Breast epithelium (tissue), 4 donors: ENCODE measurements at regions not wholly inside any gene's neighbourhood (a gene's known extent, or its start where the extent isn't known, plus 50 kb on each side); places are given as distances from the start of the nearest gene placed in this dataset.

ENCODE experiments used
- DNase-seq, 2 donors: peaks; one replicate each; pipeline ENCODE4 v3.0.0-alpha.2; 2019; ENCODE audit warnings: low spot score in 2 of 2
- H3K27ac ChIP-seq, 2 donors: fragments of 200-600 bp; sonication (generic) in 1 of 2; one replicate each; pipeline ENCODE4 v1.5.1; 2016 to 2019; ENCODE audit warnings: mild to moderate bottlenecking in 1 of 2
- H3K27me3 ChIP-seq, 2 donors: fragments of 200-600 bp; sonication (generic) in 1 of 2; one replicate each; pipeline versions ENCODE4 v1.5.1 to v1.6.0; 2017 to 2019; ENCODE audit warnings: control low read depth in 1 of 2, mild to moderate bottlenecking in 1 of 2
- H3K36me3 ChIP-seq: fragments of 200-600 bp; one replicate; pipeline ENCODE4 v1.5.1; 2019
- H3K4me1 ChIP-seq, 2 donors: fragments of 200-600 bp; sonication (generic); one replicate each; pipeline ENCODE4 v1.5.1; 2016 to 2019; ENCODE audit warnings: control low read depth in 1 of 2
- H3K4me3 ChIP-seq, 3 donors: fragments of 200-600 bp; sonication (generic); 1 replicate in 2 of 3; 2 replicates in 1 of 3; pipeline ENCODE4 v1.5.1; 2016 to 2019; ENCODE audit warnings: mild to moderate bottlenecking in 3 of 3, moderate library complexity in 2 of 3
- H3K9me3 ChIP-seq, 2 donors: fragments of 200-600 bp; sonication (generic) in 1 of 2; one replicate each; pipeline ENCODE4 v1.5.1; 2016 to 2019; ENCODE audit warnings: control low read depth in 1 of 2
- POLR2A ChIP-seq: fragments of 450-650 bp; IDR thresholded peaks from one replicate; pipeline ENCODE4 v1.6.1; 2016; ENCODE audit warnings: antibody characterized with exemption, mild to moderate bottlenecking, moderate library complexity
- POLR2AphosphoS5 ChIP-seq, 3 donors: sonication (generic); formaldehyde crosslinking; IDR thresholded peaks; one replicate each; pipeline ENCODE4 v1.6.1; 2017; ENCODE audit warnings: antibody characterized with exemption in 3 of 3
- intact Hi-C: fragments of 100-400 bp; cut with DNase I; formaldehyde crosslinking; loops from one replicate; pipeline ENCODE4 v1.15.1; 2023; ENCODE audit warnings: low total_unique reads
- TF ChIP-seq, protein P1 (sequence below), 3 donors: fragments of 450-650 bp; IDR thresholded peaks; one replicate each; pipeline ENCODE4 v1.5.1; 2016 to 2017; ENCODE audit warnings: antibody characterized with exemption in 3 of 3, mild to moderate bottlenecking in 3 of 3, moderate library complexity in 3 of 3

DNA sequence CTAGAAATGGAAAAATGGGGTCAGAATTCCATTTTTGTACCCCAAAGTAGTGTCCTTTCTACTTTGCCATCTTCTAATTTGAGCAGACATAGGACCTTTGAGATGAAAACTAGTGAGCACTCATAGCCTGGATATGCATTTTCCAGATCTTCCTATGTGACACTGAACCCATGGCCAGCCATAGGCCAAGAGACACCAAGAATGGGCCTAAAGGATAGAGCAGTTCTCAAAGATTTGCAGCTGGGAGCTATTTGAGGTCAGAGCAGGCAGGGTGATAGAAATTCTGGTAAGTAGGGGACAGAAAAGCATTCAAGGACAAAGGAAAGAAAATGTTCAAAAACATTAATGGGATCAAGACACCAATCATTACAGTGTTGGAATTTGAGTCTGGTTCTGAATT is 332.8 kb downstream of the MYCN start:
- no peak overlapping the region for H3K27ac ChIP-seq
- no peak overlapping the region for H3K4me3 ChIP-seq
- H3K36me3 ChIP-seq: no peaks in the 10 kb centered on the region
- no peaks in the 10 kb centered on the region for H3K4me1 ChIP-seq
- TF ChIP-seq, protein P1, sequence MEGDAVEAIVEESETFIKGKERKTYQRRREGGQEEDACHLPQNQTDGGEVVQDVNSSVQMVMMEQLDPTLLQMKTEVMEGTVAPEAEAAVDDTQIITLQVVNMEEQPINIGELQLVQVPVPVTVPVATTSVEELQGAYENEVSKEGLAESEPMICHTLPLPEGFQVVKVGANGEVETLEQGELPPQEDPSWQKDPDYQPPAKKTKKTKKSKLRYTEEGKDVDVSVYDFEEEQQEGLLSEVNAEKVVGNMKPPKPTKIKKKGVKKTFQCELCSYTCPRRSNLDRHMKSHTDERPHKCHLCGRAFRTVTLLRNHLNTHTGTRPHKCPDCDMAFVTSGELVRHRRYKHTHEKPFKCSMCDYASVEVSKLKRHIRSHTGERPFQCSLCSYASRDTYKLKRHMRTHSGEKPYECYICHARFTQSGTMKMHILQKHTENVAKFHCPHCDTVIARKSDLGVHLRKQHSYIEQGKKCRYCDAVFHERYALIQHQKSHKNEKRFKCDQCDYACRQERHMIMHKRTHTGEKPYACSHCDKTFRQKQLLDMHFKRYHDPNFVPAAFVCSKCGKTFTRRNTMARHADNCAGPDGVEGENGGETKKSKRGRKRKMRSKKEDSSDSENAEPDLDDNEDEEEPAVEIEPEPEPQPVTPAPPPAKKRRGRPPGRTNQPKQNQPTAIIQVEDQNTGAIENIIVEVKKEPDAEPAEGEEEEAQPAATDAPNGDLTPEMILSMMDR (IDR thresholded peaks at IDR 0.05): no peak
- TF ChIP-seq POLR2AphosphoS5 (IDR thresholded peaks at IDR 0.05): no peak
- no peak for TF ChIP-seq POLR2A
- H3K9me3 ChIP-seq: no peaks in the 10 kb centered on the region
- H3K27me3 ChIP-seq: no peaks in the 10 kb centered on the region
- intact Hi-C loops: no loop called here
- DNase-seq: no peak

DNA sequence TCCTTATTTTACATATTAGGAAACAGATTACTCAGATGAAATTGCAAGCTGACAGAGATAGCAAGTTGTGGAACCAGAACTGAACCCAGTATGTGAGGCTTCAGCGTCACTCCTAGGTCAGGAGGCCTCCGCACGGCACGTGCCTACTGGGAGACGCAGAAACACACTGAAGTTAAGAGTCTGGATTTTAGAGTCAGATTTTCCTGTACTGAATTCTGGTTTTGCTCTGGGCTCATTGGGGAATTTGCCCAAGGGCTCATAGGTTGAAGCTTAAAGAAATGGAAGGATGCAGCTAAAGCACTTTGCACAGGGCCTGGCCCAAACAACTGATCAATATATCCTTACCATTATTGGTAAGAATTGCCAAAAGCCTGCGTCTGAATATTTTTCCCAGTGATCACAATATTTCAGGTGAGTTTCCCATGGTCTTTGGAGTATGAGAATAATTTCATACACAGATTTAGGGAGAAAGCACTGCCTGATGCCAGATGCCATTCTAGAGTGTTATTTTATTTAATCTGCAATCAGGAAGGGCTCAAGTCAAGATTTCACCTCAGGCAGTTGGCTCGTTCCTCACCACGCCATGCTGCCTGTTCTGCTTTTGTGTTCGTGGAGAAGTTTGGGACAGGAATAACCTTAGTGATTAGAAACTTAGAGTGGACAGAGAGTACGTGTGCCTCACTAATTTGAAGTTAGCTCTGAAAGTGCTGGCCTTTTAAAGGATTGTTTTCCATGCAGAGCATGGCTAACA is 331.9 kb downstream of the MYCN start:
- no peaks in the 10 kb centered on the region for H3K9me3 ChIP-seq
- intact Hi-C loops: no loop called here
- no peaks in the 10 kb centered on the region for H3K36me3 ChIP-seq
- no peaks in the 10 kb centered on the region for H3K27me3 ChIP-seq
- DNase-seq: no peak
- TF ChIP-seq POLR2AphosphoS5 (IDR thresholded peaks at IDR 0.05) (no peak), POLR2A (no peak)
- TF ChIP-seq, protein P1 (IDR thresholded peaks at IDR 0.05): no peak
- no peak overlapping the region for H3K4me3 ChIP-seq
- H3K4me1 ChIP-seq: no peaks in the 10 kb centered on the region
- no peak overlapping the region for H3K27ac ChIP-seq

DNA sequence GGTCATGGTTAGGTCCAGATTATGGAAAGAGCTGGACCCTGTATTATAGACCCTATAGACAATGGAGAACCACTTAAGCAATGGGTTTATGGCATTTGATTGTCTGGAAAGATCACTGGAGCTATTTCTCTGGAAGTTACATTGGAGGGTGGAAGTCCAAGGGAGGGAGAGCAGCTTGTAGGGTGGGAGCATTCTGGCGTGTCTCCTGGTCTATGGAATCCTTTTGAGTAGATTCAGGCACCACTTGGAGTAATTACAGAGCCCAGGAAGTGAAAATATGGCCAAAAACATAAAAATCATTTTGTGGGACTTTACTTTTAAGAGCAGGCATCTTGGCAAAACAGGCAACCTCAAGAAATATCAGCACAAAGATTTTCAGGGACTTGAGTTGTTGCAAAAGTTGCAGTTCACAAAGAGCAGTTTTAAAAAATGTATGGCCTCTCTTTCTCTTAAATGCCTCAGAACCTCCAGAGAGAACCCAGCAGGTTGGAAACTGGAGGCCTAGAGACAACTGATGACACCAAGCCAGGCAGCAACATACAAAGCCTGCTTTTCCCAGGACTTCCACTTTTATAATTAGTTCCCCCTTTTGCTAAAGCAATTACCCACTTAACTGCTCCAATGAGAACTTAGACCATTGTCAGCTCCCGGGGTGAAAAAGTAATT is 331.0 kb downstream of the MYCN start:
- no peak overlapping the region for H3K4me3 ChIP-seq
- H3K4me1 ChIP-seq: no peaks in the 10 kb centered on the region
- H3K36me3 ChIP-seq: no peaks in the 10 kb centered on the region
- intact Hi-C loops: no loop called here
- no peak for DNase-seq
- H3K27me3 ChIP-seq: no peaks in the 10 kb centered on the region
- no peak overlapping the region for H3K27ac ChIP-seq
- TF ChIP-seq POLR2A (no peak), POLR2AphosphoS5 (IDR thresholded peaks at IDR 0.05) (no peak)
- H3K9me3 ChIP-seq: no peaks in the 10 kb centered on the region

DNA sequence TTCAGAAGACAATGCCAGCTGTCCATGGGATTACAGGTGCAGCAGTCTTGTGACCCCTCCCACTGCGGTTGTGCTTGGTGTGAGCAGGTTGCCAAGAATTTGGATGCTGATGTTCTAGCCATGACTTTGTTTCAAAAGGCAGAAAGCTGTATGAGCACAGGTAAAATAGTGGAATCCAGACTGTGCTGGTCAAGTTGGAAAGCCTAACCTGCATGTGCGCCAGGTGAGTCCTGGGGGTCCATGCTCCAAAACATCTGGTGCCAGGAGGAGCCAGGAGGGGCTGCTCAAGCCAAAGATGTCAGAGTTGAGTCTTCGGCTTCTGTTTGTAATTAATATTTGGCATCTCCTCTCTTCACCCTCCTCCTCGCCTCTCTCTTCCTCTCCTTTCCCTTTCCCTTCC is 330.1 kb downstream of the MYCN start:
- no peak for DNase-seq
- intact Hi-C loops: no loop called here
- no peaks in the 10 kb centered on the region for H3K4me1 ChIP-seq
- no peak overlapping the region for H3K4me3 ChIP-seq
- H3K27ac ChIP-seq: no peak overlapping the region
- no peaks in the 10 kb centered on the region for H3K27me3 ChIP-seq
- H3K36me3 ChIP-seq: no peaks in the 10 kb centered on the region
- TF ChIP-seq POLR2AphosphoS5 (IDR thresholded peaks at IDR 0.05) (no peak), POLR2A (no peak)
- TF ChIP-seq, protein P1 (IDR thresholded peaks at IDR 0.05): no peak
- no peaks in the 10 kb centered on the region for H3K9me3 ChIP-seq

DNA sequence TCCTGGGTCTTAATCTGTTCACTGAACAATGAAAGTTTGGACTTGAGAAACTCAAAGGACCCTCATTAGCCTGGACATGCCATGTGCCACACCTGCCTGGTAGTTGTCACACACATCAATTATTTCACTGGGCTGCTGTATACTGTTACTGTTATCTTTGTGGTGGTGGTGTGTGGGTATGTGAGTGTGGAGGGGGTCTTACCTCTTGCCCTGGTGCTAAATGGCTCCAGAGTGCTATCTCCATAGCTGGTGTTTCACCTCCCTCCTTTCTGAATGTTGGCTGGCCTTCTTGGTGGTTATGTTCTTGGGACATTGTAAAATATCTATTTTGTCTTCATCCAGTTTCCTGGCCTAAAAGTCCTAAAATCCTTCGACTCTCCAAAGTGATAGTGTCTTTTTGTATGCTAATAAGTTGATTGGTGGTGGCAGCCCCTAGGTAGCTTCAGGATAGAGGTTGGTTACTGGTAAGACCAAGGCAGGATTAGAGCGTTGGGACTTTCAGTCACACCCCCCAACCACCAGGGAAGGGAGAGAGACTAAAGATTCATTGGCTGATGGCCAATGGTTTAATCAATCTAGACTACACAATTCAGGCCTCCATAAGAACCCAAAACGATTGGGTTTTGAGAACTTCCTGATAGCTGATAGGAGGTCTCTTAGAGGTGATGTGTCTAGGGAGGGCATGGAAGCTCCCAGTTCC is 328.1 kb downstream of the MYCN start:
- Histone ChIP-seq H3K36me3 (no peaks in the 10 kb centered on the region), H3K27ac (no peak overlapping the region), H3K27me3 (no peaks in the 10 kb centered on the region), H3K4me3 (no peak overlapping the region), H3K4me1 (no peaks in the 10 kb centered on the region), H3K9me3 (no peaks in the 10 kb centered on the region)
- intact Hi-C loops: loop anchor here (5.0 kb wide), 1 partner anchor 599 kb away; no protein-coding TSS in a partner anchor
- DNase-seq: no peak
- TF ChIP-seq, protein P1 (IDR thresholded peaks at IDR 0.05): no peak
- no peak for TF ChIP-seq POLR2AphosphoS5 (IDR thresholded peaks at IDR 0.05)
